Ureter (tissue), 1 donor: ENCODE measurements at regions not wholly inside any gene's neighbourhood (a gene's known extent, or its start where the extent isn't known, plus 50 kb on each side); places are given as distances from the start of the nearest gene placed in this dataset.
"Not testable (repeated sequence)": the region's sequence is repeated elsewhere in the genome, so short reads cannot be mapped to it uniquely, and the experiment has no call there.

ENCODE experiments used
- DNase-seq: peaks from one replicate; pipeline ENCODE4 v3.0.0-alpha.2; 2020; ENCODE audit warnings: low spot score
- donor health status: DM: yes; HTN: yes; CAD: no.

DNA sequence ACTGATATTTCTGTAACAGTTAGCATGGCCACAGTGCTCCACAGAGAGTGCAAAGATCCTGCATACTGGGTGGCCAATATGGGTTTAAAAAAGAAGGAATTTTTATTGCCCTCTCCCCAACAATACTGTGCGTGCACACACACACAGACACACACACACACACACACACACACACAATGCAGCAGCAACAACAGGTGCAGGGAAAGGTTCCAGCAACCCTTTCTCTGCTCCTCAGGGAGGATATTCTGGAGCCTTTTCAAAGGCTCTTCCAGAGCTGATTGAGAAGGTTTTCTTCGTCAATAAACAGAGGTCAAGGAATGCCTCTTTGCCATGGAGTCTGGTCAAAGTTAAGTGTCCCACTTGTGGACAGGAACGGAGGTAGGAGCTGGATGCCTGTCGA is 84.8 kb upstream of the ZFP42 start:
- DNase-seq, result no peak

- not testable (repeated sequence) for DNase-seq
Measured at GRCh38 chr4:187915406-187915805, 80.2 kb upstream of the ZFP42 start.

DNA sequence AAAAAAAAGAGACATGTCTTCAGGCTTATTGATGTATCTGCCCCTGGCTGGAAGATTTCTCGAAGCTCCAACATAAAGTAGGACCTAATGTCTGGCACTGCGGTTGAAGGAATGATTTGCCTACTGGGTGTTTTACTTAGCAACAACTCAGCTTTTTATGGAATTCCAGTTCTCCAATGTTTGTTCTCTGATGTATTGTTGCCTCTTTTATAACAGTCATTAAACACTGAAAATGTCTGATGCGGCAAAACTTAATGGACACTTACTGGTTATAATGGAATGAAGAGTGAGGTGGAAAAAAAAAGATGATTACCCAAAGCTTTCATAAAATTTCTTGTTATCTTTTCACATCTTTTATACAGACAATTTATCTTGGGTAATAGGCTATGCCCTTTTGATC is 75.6 kb upstream of the ZFP42 start:
- no peak for DNase-seq

DNA sequence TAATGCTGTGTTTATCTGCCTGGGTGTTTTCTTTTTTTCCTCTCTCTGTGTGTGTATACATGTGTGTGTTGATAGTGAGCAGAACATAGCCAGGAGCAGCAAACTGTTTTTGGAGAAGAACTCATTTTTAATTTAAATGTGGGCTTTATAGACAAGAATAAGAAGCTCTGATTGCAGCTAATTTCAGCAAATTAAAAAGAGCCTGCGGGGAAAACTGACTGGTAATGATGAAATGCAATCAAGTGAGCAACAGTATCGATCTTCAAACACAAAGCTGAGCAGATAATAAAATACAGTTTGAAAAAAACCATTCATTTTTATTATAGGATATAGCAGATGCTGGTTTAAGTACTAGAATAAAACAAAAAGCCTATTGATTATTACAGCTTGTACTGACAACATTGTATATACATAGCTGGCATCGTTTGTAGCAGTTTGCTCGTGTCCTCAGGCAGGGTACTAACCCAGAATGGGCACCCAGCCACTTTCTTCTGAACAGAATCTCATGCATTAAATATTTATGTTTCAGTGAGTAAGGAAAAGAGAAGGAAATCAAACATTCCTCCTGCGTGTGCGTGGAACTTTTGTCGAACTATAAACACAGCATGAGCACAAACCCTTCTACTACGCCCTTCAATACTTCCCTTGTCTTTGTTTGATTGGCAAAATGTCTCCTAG is 73.5 kb upstream of the ZFP42 start:
- DNase-seq, result no peak

GRCh38 chr4:187929024-187929423 is 66.5 kb upstream of the ZFP42 start:
- DNase-seq, result no peak

GRCh38 chr4:187934766-187935165 is 60.8 kb upstream of the ZFP42 start:
- no peak for DNase-seq

- no peak for DNase-seq
Measured at GRCh38 chr4:187937557-187937956, 58.0 kb upstream of the ZFP42 start.

- no peak for DNase-seq
Measured at GRCh38 chr4:187940299-187940698, 55.3 kb upstream of the ZFP42 start.

DNA sequence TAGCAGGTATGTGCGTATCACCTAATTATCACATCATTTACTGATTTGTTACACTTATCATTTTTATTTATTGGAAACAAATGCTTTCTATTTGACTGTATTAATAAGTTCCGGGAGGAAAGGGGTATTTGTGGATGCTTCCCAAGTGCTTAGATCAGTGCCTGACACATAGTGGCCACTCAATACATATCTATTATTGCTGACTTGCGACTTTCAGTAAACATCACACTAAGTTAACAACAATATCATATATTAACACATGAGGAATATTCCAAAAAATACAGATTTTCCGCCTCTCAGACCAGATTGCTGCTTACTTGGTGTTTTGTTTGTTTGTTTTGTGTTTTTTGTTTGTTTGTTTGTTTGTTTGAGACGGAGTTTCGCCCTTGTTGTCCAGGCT is 52.6 kb upstream of the ZFP42 start:
- DNase-seq, result no peak

GRCh38 chr4:187944179-187944578 is 51.4 kb upstream of the ZFP42 start:
- no peak for DNase-seq
